Lower lobe of right lung (tissue), 2 donors: ENCODE measurements at regions not wholly inside any gene's neighbourhood (a gene's known extent, or its start where the extent isn't known, plus 50 kb on each side); places are given as distances from the start of the nearest gene placed in this dataset.

Experiments
- ATAC-seq, 2 donors: fragments of 200-7000 bp; cut with Tn5 transposase; one replicate each; pipeline ENCODE4 v1.9.1; 2020 to 2022; ENCODE audit warnings: mild to moderate bottlenecking in 2 of 2, moderate library complexity in 2 of 2
- DNase-seq: peaks from one replicate; pipeline ENCODE4 v3.0.0-alpha.2; 2020
- H3K27ac ChIP-seq: fragments of 200-600 bp; one replicate; pipeline ENCODE4 v1.8.0; 2022
- H3K27me3 ChIP-seq: fragments of 200-600 bp; one replicate; pipeline ENCODE4 v1.8.0; 2022; ENCODE audit warnings: low read depth
- H3K36me3 ChIP-seq: fragments of 200-600 bp; one replicate; pipeline ENCODE4 v1.8.0; 2022; ENCODE audit warnings: mild to moderate bottlenecking
- H3K4me1 ChIP-seq: fragments of 200-600 bp; one replicate; pipeline ENCODE4 v1.8.0; 2022
- H3K4me3 ChIP-seq: fragments of 200-600 bp; one replicate; pipeline ENCODE4 v1.8.0; 2022; ENCODE audit warnings: mild to moderate bottlenecking
- H3K9me3 ChIP-seq: fragments of 200-600 bp; one replicate; pipeline ENCODE4 v1.8.0; 2022
- CTCF ChIP-seq: fragments of 200-600 bp; IDR thresholded peaks from one replicate; pipeline ENCODE4 v1.8.0; 2022; ENCODE audit warnings: antibody characterized with exemption, mild to moderate bottlenecking
- intact Hi-C: fragments of 100-400 bp; cut with DNase I; formaldehyde crosslinking; loops from one replicate; pipeline ENCODE4 v1.11.0; 2022
- donor health status: DM: no; HTN: yes; CAD: no; lungs with severe emphysema.

- intact Hi-C loops, result no loop called here
- no peak for TF ChIP-seq CTCF
- ATAC-seq, result no peak
Observed at GRCh38 chr10:58044072-58044471, 223.6 kb downstream of the IPMK start.

GRCh38 chr10:58041901-58042300, 225.8 kb downstream of the IPMK start:
- no peaks in the 10 kb centered on the region for H3K4me1 ChIP-seq
- no peak for ATAC-seq

More at GRCh38 chr10:58044072-58044471, 223.6 kb downstream of the IPMK start:
- no peaks in the 10 kb centered on the region for H3K4me1 ChIP-seq
- peaks cover 5% of the 10 kb centered on the region for H3K9me3 ChIP-seq
- no peak overlapping the region for H3K27ac ChIP-seq
- no peak for DNase-seq
- H3K36me3 ChIP-seq, result no peaks in the 10 kb centered on the region
- H3K4me3 ChIP-seq, result no peak overlapping the region
- H3K27me3 ChIP-seq, result no peaks in the 10 kb centered on the region

GRCh38 chr10:58030208-58030607, 237.5 kb downstream of the IPMK start:
- no peak for DNase-seq
- no peak for TF ChIP-seq CTCF
- H3K4me3 ChIP-seq, result no peak overlapping the region
- H3K4me1 ChIP-seq, result no peaks in the 10 kb centered on the region
- no peaks in the 10 kb centered on the region for H3K27me3 ChIP-seq
- H3K36me3 ChIP-seq, result no peaks in the 10 kb centered on the region
- H3K9me3 ChIP-seq, result no peaks in the 10 kb centered on the region
- H3K27ac ChIP-seq, result no peak overlapping the region
- intact Hi-C loops, result no loop called here
- no peak for ATAC-seq

More at GRCh38 chr10:58041901-58042300, 225.8 kb downstream of the IPMK start:
- DNase-seq, result no peak
- H3K4me3 ChIP-seq, result no peak overlapping the region
- intact Hi-C loops, result no loop called here
- TF ChIP-seq CTCF, result no peak
- no peaks in the 10 kb centered on the region for H3K27me3 ChIP-seq
- H3K27ac ChIP-seq, result no peak overlapping the region
- no peaks in the 10 kb centered on the region for H3K36me3 ChIP-seq
- peaks cover 5% of the 10 kb centered on the region for H3K9me3 ChIP-seq

GRCh38 chr10:58028597-58029366, 238.9 kb downstream of the IPMK start:
- TF ChIP-seq CTCF, result no peak
- H3K27me3 ChIP-seq, result no peaks in the 10 kb centered on the region
- H3K4me1 ChIP-seq, result no peaks in the 10 kb centered on the region
- H3K27ac ChIP-seq, result no peak overlapping the region
- DNase-seq (no peak), ATAC-seq (no peak)
- no peaks in the 10 kb centered on the region for H3K36me3 ChIP-seq
- intact Hi-C loops, result no loop called here
- no peaks in the 10 kb centered on the region for H3K9me3 ChIP-seq
- no peak overlapping the region for H3K4me3 ChIP-seq

- intact Hi-C loops, result no loop called here
- no peaks in the 10 kb centered on the region for H3K9me3 ChIP-seq
- no peaks in the 10 kb centered on the region for H3K27me3 ChIP-seq
- no peak for DNase-seq
- no peak for ATAC-seq
- H3K4me1 ChIP-seq, result no peaks in the 10 kb centered on the region
- no peak overlapping the region for H3K4me3 ChIP-seq
- H3K36me3 ChIP-seq, result no peaks in the 10 kb centered on the region
- no peak overlapping the region for H3K27ac ChIP-seq
- TF ChIP-seq CTCF, result no peak
Observed at GRCh38 chr10:58027426-58027825, 240.3 kb downstream of the IPMK start.
